Suprapubic skin (tissue), 4 donors: ENCODE measurements at regions not wholly inside any gene's neighbourhood (a gene's known extent, or its start where the extent isn't known, plus 50 kb on each side); places are given as distances from the start of the nearest gene placed in this dataset.

ENCODE experiments used
- CTCF ChIP-seq, 2 donors: fragments of 200-600 bp in 1 of 2; fragments of 450-650 bp in 1 of 2; sonication (generic) in 1 of 2; IDR thresholded peaks; one replicate each; pipeline ENCODE4 v1.5.1; 2016 to 2019; ENCODE audit warnings: antibody characterized with exemption in 2 of 2, mild to moderate bottlenecking in 1 of 2, moderate library complexity in 1 of 2
- POLR2A ChIP-seq, 2 donors: fragments of 450-650 bp; IDR thresholded peaks; one replicate each; pipeline ENCODE4 v1.6.1; 2017; ENCODE audit warnings: antibody characterized with exemption in 2 of 2, mild to moderate bottlenecking in 2 of 2, moderate library complexity in 2 of 2
- POLR2AphosphoS5 ChIP-seq, 3 donors: sonication (generic); formaldehyde crosslinking; IDR thresholded peaks; one replicate each; pipeline ENCODE4 v1.6.1; 2017; ENCODE audit warnings: antibody characterized with exemption in 3 of 3

- TF ChIP-seq CTCF (IDR thresholded peaks at IDR 0.05): no peak
- no peak for TF ChIP-seq POLR2AphosphoS5 (IDR thresholded peaks at IDR 0.05)
- no peak for TF ChIP-seq POLR2A (IDR thresholded peaks at IDR 0.05)
These were observed 1229.8 kb upstream of the WWC1 start for GRCh38 chr5:167061695-167062094.
